DOHH2 (cell line): ENCODE measurements at regions not wholly inside any gene's neighbourhood (a gene's known extent, or its start where the extent isn't known, plus 50 kb on each side); places are given as distances from the start of the nearest gene placed in this dataset.

Experiments
- H3F3A ChIP-seq: fragments of 200-600 bp; sonication (generic), shearing (Covaris generic); 2 replicates; pipeline ENCODE4 v1.6.0; 2016; ENCODE audit warnings: antibody characterized with exemption, mild to moderate bottlenecking; ENCODE audit not compliant: control insufficient read depth, insufficient read depth
- H3K27ac ChIP-seq: fragments of 200-600 bp; sonication (generic); 2 replicates; pipeline ENCODE4 v1.5.1; 2014; ENCODE audit warnings: low read depth, mild to moderate bottlenecking, low read length, moderate library complexity
- H3K27me3 ChIP-seq: fragments of 200-600 bp; sonication (generic); 2 replicates; pipeline ENCODE4 v1.6.1; 2014; ENCODE audit warnings: mild to moderate bottlenecking, low read length, mixed read lengths; ENCODE audit not compliant: control insufficient read depth
- H3K36me3 ChIP-seq: fragments of 200-600 bp; sonication (generic); 2 replicates; pipeline ENCODE4 v1.6.1; 2014; ENCODE audit warnings: mild to moderate bottlenecking, low read length, moderate library complexity, mixed read lengths; ENCODE audit not compliant: control insufficient read depth
- H3K4me1 ChIP-seq: fragments of 200-600 bp; sonication (generic); 2 replicates; pipeline ENCODE4 v1.6.1; 2014; ENCODE audit warnings: mild to moderate bottlenecking, low read length, mixed read lengths; ENCODE audit not compliant: control insufficient read depth
- H3K4me2 ChIP-seq: fragments of 200-600 bp; sonication (generic); 2 replicates; pipeline ENCODE4 v1.6.0; 2014; ENCODE audit warnings: mild to moderate bottlenecking, low read length, moderate library complexity
- H3K4me3 ChIP-seq: fragments of 200-600 bp; sonication (generic); 2 replicates; pipeline ENCODE4 v1.5.1; 2014; ENCODE audit warnings: mild to moderate bottlenecking, low read length, mixed read lengths
- H3K79me2 ChIP-seq: fragments of 200-600 bp; sonication (generic); 2 replicates; pipeline ENCODE4 v1.6.1; 2014; ENCODE audit warnings: mild to moderate bottlenecking, low read length, mixed read lengths; ENCODE audit not compliant: control insufficient read depth
- H3K9me2 ChIP-seq: fragments of 200-600 bp; sonication (generic); replicated peaks from 2 replicates; pipeline ENCODE4 v1.6.1; 2014; ENCODE audit warnings: mild to moderate bottlenecking, low read length, mixed read lengths; ENCODE audit not compliant: control insufficient read depth
- H3K9me3 ChIP-seq: fragments of 200-600 bp; sonication (generic); 2 replicates; pipeline ENCODE4 v1.6.1; 2014; ENCODE audit warnings: antibody characterized with exemption, low read length, mixed read lengths; ENCODE audit not compliant: control insufficient read depth, insufficient read depth
- H4K20me1 ChIP-seq: fragments of 200-600 bp; sonication (generic); 2 replicates; pipeline ENCODE4 v1.6.0; 2014; ENCODE audit warnings: low read depth, mild to moderate bottlenecking, antibody characterized with exemption, low read length, moderate library complexity; ENCODE audit not compliant: control insufficient read depth, insufficient read depth
- EZH2phosphoT487 ChIP-seq: fragments of 200-600 bp; sonication (generic); IDR thresholded peaks from 2 replicates; pipeline ENCODE4 v1.6.1; 2017; ENCODE audit warnings: borderline replicate concordance, mild to moderate bottlenecking, antibody characterized with exemption, low read length, moderate library complexity, mixed read lengths
- TF ChIP-seq, protein P1 (sequence below): fragments of 200-600 bp; sonication (generic); IDR thresholded peaks from one replicate; pipeline ENCODE4 v1.5.1; 2014; ENCODE audit warnings: antibody characterized with exemption, mild to moderate bottlenecking, low read depth, low read length; ENCODE audit not compliant: poor library complexity, severe bottlenecking

DNA sequence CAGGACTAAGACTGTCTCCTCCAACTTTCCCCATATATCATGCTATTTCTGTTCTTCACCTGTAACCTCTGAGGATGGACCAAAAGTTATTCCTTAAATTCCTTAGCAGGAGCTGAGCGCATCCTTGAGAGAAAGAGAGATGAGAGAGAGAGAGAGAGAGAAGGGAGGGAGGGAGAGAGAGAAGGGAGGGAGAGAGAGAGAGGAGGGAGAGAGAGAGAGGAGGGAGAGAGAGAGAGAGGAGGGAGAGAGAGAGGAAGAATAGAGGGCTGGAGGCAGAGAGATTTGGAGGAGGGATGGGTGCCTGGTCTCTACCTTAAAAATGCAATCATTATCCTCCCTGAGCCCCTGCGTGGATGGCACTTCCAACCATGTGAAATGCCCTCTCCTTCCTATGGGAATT, 73.6 kb downstream of the BMP2 start:
- TF ChIP-seq, protein P1, sequence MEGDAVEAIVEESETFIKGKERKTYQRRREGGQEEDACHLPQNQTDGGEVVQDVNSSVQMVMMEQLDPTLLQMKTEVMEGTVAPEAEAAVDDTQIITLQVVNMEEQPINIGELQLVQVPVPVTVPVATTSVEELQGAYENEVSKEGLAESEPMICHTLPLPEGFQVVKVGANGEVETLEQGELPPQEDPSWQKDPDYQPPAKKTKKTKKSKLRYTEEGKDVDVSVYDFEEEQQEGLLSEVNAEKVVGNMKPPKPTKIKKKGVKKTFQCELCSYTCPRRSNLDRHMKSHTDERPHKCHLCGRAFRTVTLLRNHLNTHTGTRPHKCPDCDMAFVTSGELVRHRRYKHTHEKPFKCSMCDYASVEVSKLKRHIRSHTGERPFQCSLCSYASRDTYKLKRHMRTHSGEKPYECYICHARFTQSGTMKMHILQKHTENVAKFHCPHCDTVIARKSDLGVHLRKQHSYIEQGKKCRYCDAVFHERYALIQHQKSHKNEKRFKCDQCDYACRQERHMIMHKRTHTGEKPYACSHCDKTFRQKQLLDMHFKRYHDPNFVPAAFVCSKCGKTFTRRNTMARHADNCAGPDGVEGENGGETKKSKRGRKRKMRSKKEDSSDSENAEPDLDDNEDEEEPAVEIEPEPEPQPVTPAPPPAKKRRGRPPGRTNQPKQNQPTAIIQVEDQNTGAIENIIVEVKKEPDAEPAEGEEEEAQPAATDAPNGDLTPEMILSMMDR, result no peak
- TF ChIP-seq EZH2phosphoT487, result no peak
- H3K79me2 ChIP-seq, result no peaks in the 10 kb centered on the region
- no peaks in the 10 kb centered on the region for H3K4me1 ChIP-seq
- no peaks in the 10 kb centered on the region for H3K9me3 ChIP-seq
- no peaks in the 10 kb centered on the region for H3K27me3 ChIP-seq
- no peaks in the 10 kb centered on the region for H3K9me2 ChIP-seq
- H3K36me3 ChIP-seq, result no peaks in the 10 kb centered on the region
- H3K27ac ChIP-seq, result no peak overlapping the region
- H4K20me1 ChIP-seq, result no peaks in the 10 kb centered on the region
- no peaks in the 10 kb centered on the region for H3F3A ChIP-seq
- no peak overlapping the region for H3K4me3 ChIP-seq
- H3K4me2 ChIP-seq, result no peak overlapping the region

DNA sequence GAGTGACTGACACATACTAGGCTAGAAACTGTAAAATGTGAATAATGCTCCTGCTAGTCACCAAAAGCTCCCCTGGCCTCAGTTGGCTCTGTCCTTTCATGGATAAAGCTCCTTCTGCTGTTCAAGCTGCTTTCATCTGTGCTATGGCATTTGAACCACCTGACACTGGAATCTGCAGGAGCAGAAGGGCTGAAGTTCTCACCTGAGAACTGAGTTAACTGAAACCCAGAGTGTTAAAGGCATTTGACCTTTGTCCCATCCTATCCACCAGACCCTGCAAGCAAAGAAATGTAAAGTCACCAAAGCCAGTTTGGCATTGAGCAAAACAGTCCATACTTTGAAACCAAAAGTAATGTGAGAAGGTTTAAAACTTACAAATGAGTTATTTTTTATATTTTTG, 77.7 kb downstream of the BMP2 start:
- no peak overlapping the region for H3K4me2 ChIP-seq
- no peaks in the 10 kb centered on the region for H3K9me3 ChIP-seq
- no peaks in the 10 kb centered on the region for H3K9me2 ChIP-seq
- no peaks in the 10 kb centered on the region for H3K27me3 ChIP-seq
- H3K79me2 ChIP-seq, result no peaks in the 10 kb centered on the region
- H4K20me1 ChIP-seq, result no peaks in the 10 kb centered on the region
- H3K36me3 ChIP-seq, result no peaks in the 10 kb centered on the region
- H3K27ac ChIP-seq, result no peak overlapping the region
- no peaks in the 10 kb centered on the region for H3K4me1 ChIP-seq
- H3K4me3 ChIP-seq, result no peak overlapping the region
- H3F3A ChIP-seq, result no peaks in the 10 kb centered on the region
- TF ChIP-seq, protein P1, result no peak
- TF ChIP-seq EZH2phosphoT487, result no peak

DNA sequence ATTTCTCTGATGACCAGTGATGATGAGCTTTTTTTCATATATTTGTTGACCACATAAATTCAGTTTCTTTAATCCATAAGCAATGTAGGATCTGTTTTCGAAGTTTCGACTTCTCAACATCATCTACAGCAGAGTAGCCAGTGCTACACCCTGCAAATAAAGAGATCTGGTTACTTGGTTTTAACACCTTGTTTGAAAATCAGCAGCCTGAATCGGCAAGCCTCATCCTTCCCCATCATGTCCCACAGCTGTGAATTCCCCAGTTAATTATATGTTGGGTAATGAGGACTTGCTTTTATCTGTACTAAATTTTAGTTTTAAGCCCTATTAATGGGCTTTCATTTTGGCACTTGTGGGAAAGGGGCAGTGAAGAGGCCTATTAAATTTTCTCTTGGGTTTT, 80.6 kb downstream of the BMP2 start:
- Histone ChIP-seq H3K9me3 (no peaks in the 10 kb centered on the region), H3K4me3 (no peak overlapping the region), H3K4me2 (no peak overlapping the region), H3K36me3 (no peaks in the 10 kb centered on the region), H4K20me1 (no peaks in the 10 kb centered on the region), H3K27ac (no peak overlapping the region), H3F3A (no peaks in the 10 kb centered on the region), H3K9me2 (no peaks in the 10 kb centered on the region), H3K4me1 (no peaks in the 10 kb centered on the region), H3K79me2 (no peaks in the 10 kb centered on the region), H3K27me3 (no peaks in the 10 kb centered on the region)
- TF ChIP-seq, protein P1, result no peak
- no peak for TF ChIP-seq EZH2phosphoT487

DNA sequence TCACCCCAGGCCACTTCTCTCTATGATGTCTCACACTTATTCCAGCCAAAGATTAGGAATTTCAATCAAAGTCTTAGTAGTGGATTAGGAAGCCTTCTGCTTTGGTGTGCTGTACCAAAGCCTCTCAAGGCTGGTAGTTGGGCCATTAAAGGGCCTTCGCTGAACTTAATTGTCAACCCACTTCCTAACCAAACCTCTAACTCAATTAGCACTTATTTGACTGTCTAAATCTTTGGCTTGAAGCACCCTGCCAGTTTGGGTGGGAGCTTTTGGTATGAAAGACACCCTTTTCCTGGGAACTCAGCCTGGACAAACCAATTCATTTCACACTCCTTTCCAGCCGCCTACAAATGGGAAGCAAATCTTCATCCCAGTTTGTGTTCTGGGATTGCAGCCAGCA, 81.5 kb downstream of the BMP2 start:
- Histone ChIP-seq H3K27ac (no peak overlapping the region), H3K79me2 (no peaks in the 10 kb centered on the region), H3K4me1 (no peaks in the 10 kb centered on the region)

More for the DNA sequence above, 81.5 kb downstream of the BMP2 start:
- H3K36me3 ChIP-seq, result no peaks in the 10 kb centered on the region
- H3K4me2 ChIP-seq, result no peak overlapping the region
- H3K4me3 ChIP-seq, result no peak overlapping the region
- TF ChIP-seq EZH2phosphoT487, result no peak
- TF ChIP-seq, protein P1, result no peak
- no peaks in the 10 kb centered on the region for H3K27me3 ChIP-seq
- no peaks in the 10 kb centered on the region for H3F3A ChIP-seq
- H3K9me2 ChIP-seq, result no peaks in the 10 kb centered on the region
- H4K20me1 ChIP-seq, result no peaks in the 10 kb centered on the region
- no peaks in the 10 kb centered on the region for H3K9me3 ChIP-seq
